ENCODE measurements at regions not wholly inside any gene's neighbourhood (a gene's known extent, or its start where the extent isn't known, plus 50 kb on each side); places are given as distances from the start of the nearest gene placed in this dataset.

DNA sequence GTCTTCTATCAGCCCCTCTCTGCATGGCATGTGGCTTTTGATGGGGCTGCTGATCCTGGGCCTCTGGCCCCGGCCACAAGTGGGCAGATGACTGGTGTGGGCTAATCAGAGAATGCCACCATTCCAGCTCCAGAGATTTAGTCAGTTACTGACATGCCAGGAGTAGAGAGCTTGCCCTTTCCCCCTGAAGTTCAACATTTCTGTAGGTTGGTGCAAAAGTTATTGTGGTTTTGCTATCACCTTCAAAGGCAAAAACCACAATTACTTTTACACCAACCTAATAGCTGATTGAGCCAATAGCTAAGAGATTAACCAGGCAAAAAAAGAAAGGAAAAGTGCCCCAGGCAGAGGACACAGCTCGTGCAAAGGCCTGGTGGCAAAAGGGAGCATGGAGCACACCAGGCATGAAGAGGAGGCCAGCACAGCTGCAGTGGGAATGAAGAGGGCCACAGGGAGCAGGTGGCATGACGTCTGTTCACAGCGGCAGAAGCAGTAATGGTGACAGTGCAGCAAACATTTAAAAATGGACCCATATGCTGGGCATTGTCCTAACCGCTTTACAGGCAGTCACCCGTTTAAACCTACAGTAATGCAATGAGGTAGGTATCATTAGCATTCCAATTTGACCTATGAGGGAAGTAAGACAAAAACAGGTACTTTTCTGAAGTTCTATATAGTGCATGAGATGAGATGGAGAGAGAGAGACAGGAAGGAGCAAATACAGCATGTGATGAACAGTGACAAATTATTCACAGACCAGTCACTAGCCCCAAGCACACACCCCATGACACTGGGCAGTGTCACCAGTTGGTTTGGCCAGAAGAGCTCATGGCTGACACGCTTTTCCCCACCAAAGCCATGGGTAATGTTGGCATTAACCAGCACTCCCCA, 373.0 kb upstream of the PROK2 start:
- Histone ChIP-seq H3K79me2 (ENCODE audit: insufficient read depth, low read depth) (no peaks in the 10 kb centered on the region), H2AFZ (ENCODE audit: low read depth) (no peak overlapping the region), H3K9ac (no peak overlapping the region), H3K4me2 (no peak overlapping the region), H4K20me1 (ENCODE audit: insufficient read depth) (no peaks in the 10 kb centered on the region), H3K4me3 (IDR thresholded peaks at IDR 0.05; ENCODE audit: insufficient read depth, low read depth, low read length) (no peak overlapping the region), H3K27me3 (ENCODE audit: insufficient read depth, low read depth) (no peaks in the 10 kb centered on the region), H3K36me3 (ENCODE audit: insufficient read depth) (no peaks in the 10 kb centered on the region), H3K27ac (no peak overlapping the region), H3K4me1 (ENCODE audit: low read depth, poor library complexity, severe bottlenecking) (peaks cover 6% of the 10 kb centered on the region)
- TF ChIP-seq, protein P1, sequence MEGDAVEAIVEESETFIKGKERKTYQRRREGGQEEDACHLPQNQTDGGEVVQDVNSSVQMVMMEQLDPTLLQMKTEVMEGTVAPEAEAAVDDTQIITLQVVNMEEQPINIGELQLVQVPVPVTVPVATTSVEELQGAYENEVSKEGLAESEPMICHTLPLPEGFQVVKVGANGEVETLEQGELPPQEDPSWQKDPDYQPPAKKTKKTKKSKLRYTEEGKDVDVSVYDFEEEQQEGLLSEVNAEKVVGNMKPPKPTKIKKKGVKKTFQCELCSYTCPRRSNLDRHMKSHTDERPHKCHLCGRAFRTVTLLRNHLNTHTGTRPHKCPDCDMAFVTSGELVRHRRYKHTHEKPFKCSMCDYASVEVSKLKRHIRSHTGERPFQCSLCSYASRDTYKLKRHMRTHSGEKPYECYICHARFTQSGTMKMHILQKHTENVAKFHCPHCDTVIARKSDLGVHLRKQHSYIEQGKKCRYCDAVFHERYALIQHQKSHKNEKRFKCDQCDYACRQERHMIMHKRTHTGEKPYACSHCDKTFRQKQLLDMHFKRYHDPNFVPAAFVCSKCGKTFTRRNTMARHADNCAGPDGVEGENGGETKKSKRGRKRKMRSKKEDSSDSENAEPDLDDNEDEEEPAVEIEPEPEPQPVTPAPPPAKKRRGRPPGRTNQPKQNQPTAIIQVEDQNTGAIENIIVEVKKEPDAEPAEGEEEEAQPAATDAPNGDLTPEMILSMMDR (conservative IDR thresholded peaks at IDR 0.05; ENCODE audit: low read depth, low read length) = no peak

DNA sequence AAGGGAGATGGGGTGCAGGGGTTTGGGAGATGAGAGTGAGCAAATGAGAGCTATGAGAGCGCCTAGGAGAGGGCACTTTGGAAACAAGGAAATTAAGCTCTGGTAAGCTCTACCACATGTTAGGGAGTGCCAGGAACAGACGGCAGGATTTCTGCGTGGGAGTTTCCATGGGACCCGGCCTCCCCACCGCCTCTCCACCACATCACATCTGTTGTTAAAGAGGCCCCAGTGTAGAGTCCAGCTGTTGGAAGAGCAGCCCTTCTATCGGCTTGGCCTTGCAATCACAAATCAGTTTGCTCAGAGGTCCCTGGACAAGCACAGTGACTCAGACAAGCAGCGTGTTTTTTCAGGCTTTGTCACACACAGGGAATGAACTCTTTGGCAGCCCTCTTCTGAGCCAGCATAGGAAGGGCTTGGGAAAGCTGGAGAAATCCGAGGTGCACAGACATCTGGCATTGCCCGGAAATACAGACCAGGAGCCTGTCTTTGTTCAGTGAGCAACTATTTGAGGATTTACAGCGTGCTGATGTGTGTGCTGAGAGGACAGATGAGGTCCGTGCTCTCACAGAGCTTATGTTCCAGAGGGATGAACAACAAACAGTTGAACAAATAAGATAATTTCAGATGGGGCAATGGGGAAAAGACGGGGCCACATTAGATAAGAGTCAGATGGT, 370.6 kb upstream of the PROK2 start:
- TF ChIP-seq, protein P1 (conservative IDR thresholded peaks at IDR 0.05; ENCODE audit: low read depth, low read length) = no peak
- H3K4me1 ChIP-seq (ENCODE audit: low read depth, poor library complexity, severe bottlenecking) = no peaks in the 10 kb centered on the region
- no peak overlapping the region for H2AFZ ChIP-seq (ENCODE audit: low read depth)
- H3K79me2 ChIP-seq (ENCODE audit: insufficient read depth, low read depth) = no peaks in the 10 kb centered on the region
- H3K36me3 ChIP-seq (ENCODE audit: insufficient read depth) = no peaks in the 10 kb centered on the region
- H3K4me3 ChIP-seq (IDR thresholded peaks at IDR 0.05; ENCODE audit: insufficient read depth, low read depth, low read length) = no peak overlapping the region
- no peak overlapping the region for H3K4me2 ChIP-seq
- H3K9ac ChIP-seq = no peak overlapping the region
- H3K27me3 ChIP-seq (ENCODE audit: insufficient read depth, low read depth) = no peaks in the 10 kb centered on the region
- no peak overlapping the region for H3K27ac ChIP-seq
- no peaks in the 10 kb centered on the region for H4K20me1 ChIP-seq (ENCODE audit: insufficient read depth)

DNA sequence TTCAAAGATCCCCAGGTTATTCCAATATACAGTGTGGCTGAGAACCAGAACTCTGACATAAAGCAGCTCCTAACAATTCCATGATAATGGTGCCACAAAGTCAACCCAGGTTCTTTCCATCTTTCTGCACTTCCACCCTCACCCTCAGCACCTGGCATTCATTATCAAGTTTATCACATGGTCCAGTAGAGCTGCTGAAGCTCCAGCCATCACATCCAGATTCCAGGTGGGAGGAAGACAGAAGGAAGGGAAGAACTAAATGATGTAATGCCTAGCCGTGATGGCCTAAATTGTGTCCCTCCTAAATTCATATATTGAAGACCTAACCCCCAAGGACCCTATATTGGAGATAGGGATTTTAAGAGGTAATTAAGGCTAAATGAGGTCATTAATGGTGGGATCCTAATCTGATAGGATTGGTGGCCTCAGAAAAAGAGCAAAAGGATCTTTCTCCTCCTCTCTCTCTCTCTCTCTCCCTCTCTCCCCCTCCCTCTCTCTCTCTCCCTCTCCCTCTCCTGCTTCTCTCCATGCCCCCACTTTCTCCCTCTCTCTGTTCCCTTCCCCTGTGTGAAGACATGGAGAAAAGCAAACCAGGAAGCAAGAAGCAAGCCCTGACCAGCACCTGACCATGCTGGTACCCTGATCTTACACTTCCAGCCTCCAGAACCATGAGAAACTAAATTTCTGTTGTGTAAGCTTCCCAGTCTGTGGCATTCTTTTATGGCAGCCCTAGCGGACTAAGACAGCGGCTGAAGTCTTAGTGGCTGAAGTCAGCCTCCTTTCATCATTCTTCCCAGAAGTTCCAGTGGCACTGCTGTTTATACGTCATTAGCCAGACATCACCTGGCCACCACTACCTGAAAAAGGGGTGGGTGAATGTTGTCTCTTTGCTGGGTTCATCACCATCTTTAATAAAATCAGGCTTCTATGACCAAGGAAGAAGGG, 369.7 kb upstream of the PROK2 start:
- Histone ChIP-seq H3K27ac (no peak overlapping the region), H3K9ac (no peak overlapping the region), H3K79me2 (ENCODE audit: insufficient read depth, low read depth) (no peaks in the 10 kb centered on the region), H4K20me1 (ENCODE audit: insufficient read depth) (no peaks in the 10 kb centered on the region), H3K36me3 (ENCODE audit: insufficient read depth) (no peaks in the 10 kb centered on the region), H3K4me2 (no peak overlapping the region), H3K4me1 (ENCODE audit: low read depth, poor library complexity, severe bottlenecking) (no peaks in the 10 kb centered on the region), H2AFZ (ENCODE audit: low read depth) (no peak overlapping the region), H3K27me3 (ENCODE audit: insufficient read depth, low read depth) (no peaks in the 10 kb centered on the region), H3K4me3 (IDR thresholded peaks at IDR 0.05; ENCODE audit: insufficient read depth, low read depth, low read length) (no peak overlapping the region)
- TF ChIP-seq, protein P1 (conservative IDR thresholded peaks at IDR 0.05; ENCODE audit: low read depth, low read length) = no peak
